CD14-positive monocyte (primary cell): ENCODE measurements at regions not wholly inside any gene's neighbourhood (a gene's known extent, or its start where the extent isn't known, plus 50 kb on each side); places are given as distances from the start of the nearest gene placed in this dataset.

Experiments
- DNase-seq, 3 donors: peaks; one replicate each; pipeline ENCODE4 v3.0.0-alpha.2; 2011 to 2022
- H2AFZ ChIP-seq: 2 replicates; pipeline ENCODE4 v1.6.0; 2012; ENCODE audit warnings: mild to moderate bottlenecking, low read depth, low read length, inconsistent platforms; ENCODE audit not compliant: insufficient read depth, poor library complexity, severe bottlenecking
- H3K27ac ChIP-seq, 2 donors: 1 replicate in 1 of 2; 2 replicates in 1 of 2; pipeline ENCODE4 v1.5.1; 2012 to 2013; ENCODE audit warnings: low read length in 2 of 2, control low read depth in 1 of 2, inconsistent platforms in 1 of 2, low read depth in 1 of 2, mild to moderate bottlenecking in 1 of 2
- H3K27me3 ChIP-seq, 2 donors: one replicate each; pipeline versions ENCODE4 v1.6.0 to v1.6.1; 2011 to 2013; ENCODE audit warnings: low read length in 2 of 2; ENCODE audit not compliant: control insufficient read depth in 2 of 2, insufficient read depth in 2 of 2
- H3K36me3 ChIP-seq, 2 donors: replicated peaks in 1 of 2; 1 replicate in 1 of 2; 2 replicates in 1 of 2; pipeline versions ENCODE4 v1.5.1 to v1.6.1; 2012 to 2013; ENCODE audit warnings: low read length in 2 of 2, control low read depth in 1 of 2, inconsistent platforms in 1 of 2, mild to moderate bottlenecking in 1 of 2; ENCODE audit not compliant: insufficient read depth in 2 of 2, control insufficient read depth in 1 of 2
- H3K4me1 ChIP-seq, 2 donors: 1 replicate in 1 of 2; 2 replicates in 1 of 2; pipeline versions ENCODE4 v1.5.1 to v1.6.1; 2012 to 2013; ENCODE audit warnings: low read length in 2 of 2, control low read depth in 1 of 2, inconsistent platforms in 1 of 2, mild to moderate bottlenecking in 1 of 2, moderate library complexity in 1 of 2; ENCODE audit not compliant: insufficient read depth in 2 of 2, control insufficient read depth in 1 of 2
- H3K4me2 ChIP-seq: replicated peaks from 2 replicates; pipeline ENCODE3; 2012; ENCODE audit warnings: low read length, moderate library complexity, mild to moderate bottlenecking; ENCODE audit not compliant: poor library complexity, severe bottlenecking; ENCODE audit errors: extremely low read depth
- H3K4me3 ChIP-seq, 3 experiments: fragments of 200-600 bp in 1 of 3; sonication (generic) in 1 of 3; replicated peaks in 1 of 3; 1 replicate in 2 of 3; 2 replicates in 1 of 3; pipeline ENCODE4 v1.5.1; 2011 to 2013; ENCODE audit warnings: low read length in 3 of 3, mild to moderate bottlenecking in 3 of 3, control low read depth in 2 of 3, low read depth in 2 of 3, inconsistent platforms in 1 of 3, moderate library complexity in 1 of 3
- H3K79me2 ChIP-seq: 2 replicates; pipeline ENCODE4 v1.6.0; 2012; ENCODE audit warnings: mild to moderate bottlenecking, control low read depth, inconsistent platforms, low read length, moderate library complexity; ENCODE audit not compliant: insufficient read depth
- H3K9ac ChIP-seq: 2 replicates; pipeline ENCODE4 v1.6.0; 2017; ENCODE audit warnings: low read length, mild to moderate bottlenecking; ENCODE audit not compliant: insufficient read depth, poor library complexity, severe bottlenecking
- H3K9me3 ChIP-seq, 2 donors: replicated peaks in 1 of 2; 1 replicate in 1 of 2; 2 replicates in 1 of 2; pipeline versions ENCODE4 v1.5.1 to v1.6.1; 2012 to 2013; ENCODE audit warnings: low read length in 2 of 2, control low read depth in 1 of 2; ENCODE audit not compliant: control insufficient read depth in 1 of 2, insufficient read depth in 1 of 2
- H4K20me1 ChIP-seq: 2 replicates; pipeline ENCODE4 v1.6.0; 2012; ENCODE audit warnings: mild to moderate bottlenecking, low read length, control low read depth, moderate library complexity; ENCODE audit not compliant: insufficient read depth
- H3K27ac Mint-ChIP-seq, 7 donors: one replicate each; pipeline ENCODE4 v1.8.0; 2020; ENCODE audit warnings: mild to moderate bottlenecking in 7 of 7, mixed read lengths in 7 of 7, moderate library complexity in 6 of 7, inconsistent platforms in 2 of 7
- H3K27me3 Mint-ChIP-seq, 3 donors: one replicate each; pipeline ENCODE4 v1.8.0; 2021 to 2022; ENCODE audit warnings: low read depth in 3 of 3, mild to moderate bottlenecking in 3 of 3, mixed read lengths in 3 of 3, moderate library complexity in 3 of 3, inconsistent platforms in 1 of 3
- H3K36me3 Mint-ChIP-seq, 2 donors: one replicate each; pipeline ENCODE4 v1.8.0; 2020; ENCODE audit warnings: mixed read lengths in 2 of 2, inconsistent platforms in 1 of 2, mild to moderate bottlenecking in 1 of 2
- H3K4me1 Mint-ChIP-seq: one replicate; pipeline ENCODE4 v1.8.0; 2020; ENCODE audit warnings: mild to moderate bottlenecking, mixed read lengths
- H3K4me3 Mint-ChIP-seq, 2 donors: one replicate each; pipeline ENCODE4 v1.8.0; 2020; ENCODE audit warnings: mild to moderate bottlenecking in 2 of 2, mixed read lengths in 2 of 2, moderate library complexity in 1 of 2
- H3K9me3 Mint-ChIP-seq, 7 donors: one replicate each; pipeline ENCODE4 v1.8.0; 2020 to 2022; ENCODE audit warnings: mixed read lengths in 7 of 7, mild to moderate bottlenecking in 6 of 7, moderate library complexity in 6 of 7, inconsistent platforms in 2 of 7
- CTCF ChIP-seq: fragments of 200-600 bp; IDR thresholded peaks from one replicate; pipeline ENCODE4 v1.8.0; 2022; ENCODE audit warnings: antibody characterized with exemption, mild to moderate bottlenecking
- WGBS: methylation state at CpG from one replicate; pipeline ENCODE4 v1.1.5; 2013; ENCODE audit warnings: missing lambda C conversion rate; ENCODE audit not compliant: insufficient coverage; 5-methylcytosine and 5-hydroxymethylcytosine counted together
- intact Hi-C, 2 donors: fragments of 100-400 bp; cut with micrococcal nuclease; formaldehyde crosslinking; loops; one replicate each; pipeline versions ENCODE4 v1.15.0 to v1.15.1; 2023

DNA sequence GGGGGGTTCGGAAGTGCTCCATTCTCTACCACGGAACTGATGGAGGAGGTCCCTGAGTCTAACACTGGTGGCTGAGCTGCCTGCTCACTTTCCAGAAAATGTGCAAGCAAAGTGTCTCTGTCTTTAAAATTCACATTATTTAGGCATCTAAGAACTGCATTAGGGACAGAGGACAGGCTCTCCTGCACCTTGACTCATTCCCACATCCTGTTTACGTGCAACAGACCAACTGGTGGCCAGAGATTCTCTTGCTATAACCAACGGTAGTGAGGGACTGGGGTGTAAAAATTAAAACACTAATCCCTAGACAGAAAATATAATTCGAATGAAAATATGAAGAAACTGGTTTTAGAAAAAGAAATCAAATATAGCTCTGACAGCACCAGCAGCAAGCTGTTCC is 320.9 kb downstream of the IRX2 start:
- WGBS, result 100% methylated on average over 2 of the region's 5 CpGs
- H3K4me2 ChIP-seq, result no peak overlapping the region
- H3K9me3 ChIP-seq, result peaks cover 8 to 36% of the 10 kb centered on the region in 2 donors
- intact Hi-C loops, result no loop called here
- H3K27ac ChIP-seq, result no peak overlapping the region
- no peaks in the 10 kb centered on the region for H3K79me2 ChIP-seq
- no peak overlapping the region for H3K9ac ChIP-seq
- no peak for TF ChIP-seq CTCF
- Mint-ChIP-seq H3K4me3 (no peak overlapping the region), H3K4me1 (no peaks in the 10 kb centered on the region), H3K9me3 (peaks cover 2 to 16% (median 7%) of the 10 kb centered on the region in 7 donors), H3K27me3 (peaks cover 0 to 2% (median 0%) of the 10 kb centered on the region in 3 donors), H3K36me3 (no peaks in the 10 kb centered on the region), H3K27ac (no peak overlapping the region)
- no peaks in the 10 kb centered on the region for H3K36me3 ChIP-seq
- H3K27me3 ChIP-seq, result no peaks in the 10 kb centered on the region
- no peak overlapping the region for H2AFZ ChIP-seq
- H3K4me3 ChIP-seq, result no peak overlapping the region
- no peak for DNase-seq
- H3K4me1 ChIP-seq, result no peaks in the 10 kb centered on the region
- H4K20me1 ChIP-seq, result no peaks in the 10 kb centered on the region

- no peak for TF ChIP-seq CTCF
- Histone ChIP-seq H3K4me1 (no peaks in the 10 kb centered on the region), H3K27me3 (no peaks in the 10 kb centered on the region), H2AFZ (no peak overlapping the region), H3K4me3 (no peak overlapping the region), H3K9me3 (peaks cover 8 to 29% of the 10 kb centered on the region in 2 donors), H3K36me3 (no peaks in the 10 kb centered on the region), H3K4me2 (no peak overlapping the region), H3K79me2 (no peaks in the 10 kb centered on the region), H3K9ac (no peak overlapping the region), H4K20me1 (no peaks in the 10 kb centered on the region), H3K27ac (no peak overlapping the region)
- Mint-ChIP-seq H3K9me3 (peaks cover 3 to 22% (median 7%) of the 10 kb centered on the region in 7 donors), H3K4me3 (no peak overlapping the region), H3K4me1 (no peaks in the 10 kb centered on the region), H3K27ac (no peak overlapping the region), H3K36me3 (no peaks in the 10 kb centered on the region), H3K27me3 (no peaks in the 10 kb centered on the region)
- DNase-seq, result no peak
- intact Hi-C loops, result no loop called here
- WGBS, result 77% methylated on average over 3 of the region's 4 CpGs
Measured at GRCh38 chr5:2427983-2428382, 323.5 kb downstream of the IRX2 start.
